GM20000 (cell line): ENCODE measurements at regions not wholly inside any gene's neighbourhood (a gene's known extent, or its start where the extent isn't known, plus 50 kb on each side); places are given as distances from the start of the nearest gene placed in this dataset.

Experiments
- DNase-seq: peaks from one replicate; pipeline ENCODE4 v3.0.0; 2012; ENCODE audit warnings: low spot score
- TF ChIP-seq, protein P1 (sequence below): IDR thresholded peaks from 2 replicates; pipeline ENCODE4 v1.5.1; 2012; ENCODE audit warnings: mild to moderate bottlenecking, control low read depth; ENCODE audit errors: extremely low read depth, missing control alignments

DNA sequence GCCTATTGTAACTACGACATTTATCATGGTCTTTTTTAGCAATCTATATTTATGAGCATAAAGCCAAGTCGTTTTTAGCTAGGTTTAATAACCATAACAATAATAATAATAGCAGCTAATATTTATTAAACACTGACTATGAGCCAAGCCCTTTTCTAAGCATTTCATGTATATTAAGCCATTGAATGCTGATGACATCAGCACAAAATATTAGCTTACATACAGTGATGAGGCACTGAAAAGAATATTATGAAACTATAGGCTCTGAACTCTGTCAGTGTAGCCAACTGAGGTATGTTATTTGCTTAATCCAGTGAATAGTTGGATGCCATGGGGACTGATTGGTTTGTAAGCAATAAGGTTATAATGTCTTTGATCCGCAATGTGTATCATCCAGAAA is 235.2 kb downstream of the NDFIP2 start:
- no peak for DNase-seq
- TF ChIP-seq, protein P1, sequence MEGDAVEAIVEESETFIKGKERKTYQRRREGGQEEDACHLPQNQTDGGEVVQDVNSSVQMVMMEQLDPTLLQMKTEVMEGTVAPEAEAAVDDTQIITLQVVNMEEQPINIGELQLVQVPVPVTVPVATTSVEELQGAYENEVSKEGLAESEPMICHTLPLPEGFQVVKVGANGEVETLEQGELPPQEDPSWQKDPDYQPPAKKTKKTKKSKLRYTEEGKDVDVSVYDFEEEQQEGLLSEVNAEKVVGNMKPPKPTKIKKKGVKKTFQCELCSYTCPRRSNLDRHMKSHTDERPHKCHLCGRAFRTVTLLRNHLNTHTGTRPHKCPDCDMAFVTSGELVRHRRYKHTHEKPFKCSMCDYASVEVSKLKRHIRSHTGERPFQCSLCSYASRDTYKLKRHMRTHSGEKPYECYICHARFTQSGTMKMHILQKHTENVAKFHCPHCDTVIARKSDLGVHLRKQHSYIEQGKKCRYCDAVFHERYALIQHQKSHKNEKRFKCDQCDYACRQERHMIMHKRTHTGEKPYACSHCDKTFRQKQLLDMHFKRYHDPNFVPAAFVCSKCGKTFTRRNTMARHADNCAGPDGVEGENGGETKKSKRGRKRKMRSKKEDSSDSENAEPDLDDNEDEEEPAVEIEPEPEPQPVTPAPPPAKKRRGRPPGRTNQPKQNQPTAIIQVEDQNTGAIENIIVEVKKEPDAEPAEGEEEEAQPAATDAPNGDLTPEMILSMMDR, result no peak

DNA sequence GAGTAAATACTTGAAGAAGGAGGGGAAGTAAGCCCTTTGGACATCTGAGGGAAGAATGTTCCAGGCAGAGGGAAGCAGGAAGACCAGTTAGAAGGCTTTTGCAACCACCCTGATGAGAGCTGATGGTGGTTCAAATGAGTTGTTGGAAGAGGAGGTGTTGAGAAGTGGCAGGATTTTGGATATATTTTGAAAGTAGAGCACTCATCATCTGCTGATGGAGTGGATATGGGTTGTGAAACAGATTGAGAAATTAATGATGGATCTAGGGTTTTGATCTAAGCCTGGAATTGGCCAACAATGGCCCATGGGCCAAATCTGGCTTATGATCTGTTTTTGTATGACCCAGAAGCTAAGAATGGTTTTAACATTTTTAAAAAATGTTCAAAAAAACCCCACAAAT is 230.7 kb downstream of the NDFIP2 start:
- no peak for DNase-seq
- TF ChIP-seq, protein P1, result no peak

DNA sequence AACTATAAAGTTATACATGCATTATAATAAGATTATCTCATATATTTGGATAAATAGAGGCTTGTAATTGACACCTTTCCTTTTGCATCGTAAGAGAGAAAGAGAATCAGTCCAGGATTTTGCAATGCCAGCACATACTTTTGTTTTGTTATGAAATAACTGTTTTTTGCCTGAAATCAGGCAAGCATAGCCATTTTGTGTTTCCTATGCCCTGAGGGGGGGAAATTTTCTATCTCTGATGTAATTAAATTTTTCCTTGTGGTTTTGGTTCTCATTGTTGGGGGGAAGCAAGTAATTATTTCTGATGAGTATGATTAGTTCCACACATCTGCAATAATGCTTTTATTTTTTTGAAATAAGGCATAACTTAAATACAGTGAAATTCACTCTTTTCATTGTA is 229.4 kb downstream of the NDFIP2 start:
- TF ChIP-seq, protein P1, result no peak
- no peak for DNase-seq

DNA sequence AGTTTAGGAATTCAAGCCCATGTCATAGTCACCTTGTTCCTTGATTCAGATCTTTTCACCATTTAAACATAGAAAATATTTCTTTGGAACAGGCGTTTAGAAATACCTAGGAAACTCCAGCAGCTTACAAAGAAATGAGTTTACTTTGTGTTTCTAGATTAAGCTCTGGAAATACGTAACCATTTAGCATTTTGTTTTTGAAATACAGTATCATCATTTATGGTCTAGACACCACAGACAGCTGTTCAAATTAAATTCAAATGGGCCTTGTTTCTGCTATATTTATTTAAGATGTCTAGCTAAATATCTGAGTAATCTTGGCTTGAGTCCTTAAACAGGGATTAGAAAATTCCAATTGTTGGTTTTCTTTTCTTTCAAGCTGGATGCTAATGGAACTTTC is 228.5 kb downstream of the NDFIP2 start:
- no peak for DNase-seq
- TF ChIP-seq, protein P1, result no peak

DNA sequence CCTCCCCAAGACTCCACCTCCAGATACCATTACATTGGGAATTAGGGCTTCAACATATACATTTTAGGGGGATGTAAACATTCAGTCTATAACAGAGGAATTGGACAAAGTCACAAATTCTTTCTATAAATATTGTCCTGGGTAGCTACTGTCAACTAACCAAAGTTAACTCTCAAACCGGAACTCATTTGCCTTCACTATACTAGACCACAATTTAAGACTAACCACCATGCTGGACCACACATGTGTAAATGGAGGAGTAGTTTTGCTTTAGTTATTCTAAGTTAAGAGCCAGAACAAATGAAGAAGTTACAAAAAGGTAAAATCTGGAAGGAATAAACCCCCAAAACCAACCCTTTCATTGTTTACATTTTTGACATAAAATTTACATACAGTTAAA is 222.8 kb downstream of the NDFIP2 start:
- no peak for DNase-seq
- TF ChIP-seq, protein P1, result no peak

DNA sequence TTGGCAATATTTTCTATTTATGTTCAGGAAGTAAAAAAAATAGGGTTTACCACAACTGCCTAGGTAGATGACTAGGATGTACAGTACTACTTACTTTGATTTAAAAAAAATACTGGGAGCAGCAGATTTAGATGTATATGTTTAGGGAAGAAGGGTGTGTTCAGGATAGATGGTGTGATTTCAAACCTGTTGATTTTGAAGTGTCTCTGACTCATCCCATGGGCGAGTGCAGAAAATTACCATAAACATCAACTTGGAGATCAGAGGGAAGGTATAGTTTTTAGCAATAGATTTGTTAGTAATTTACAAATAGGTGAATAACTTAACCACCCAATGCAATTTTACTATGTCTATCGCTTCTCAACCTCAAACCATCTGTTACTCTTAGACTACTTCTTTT is 214.8 kb downstream of the NDFIP2 start:
- TF ChIP-seq, protein P1, result no peak
- DNase-seq, result no peak

DNA sequence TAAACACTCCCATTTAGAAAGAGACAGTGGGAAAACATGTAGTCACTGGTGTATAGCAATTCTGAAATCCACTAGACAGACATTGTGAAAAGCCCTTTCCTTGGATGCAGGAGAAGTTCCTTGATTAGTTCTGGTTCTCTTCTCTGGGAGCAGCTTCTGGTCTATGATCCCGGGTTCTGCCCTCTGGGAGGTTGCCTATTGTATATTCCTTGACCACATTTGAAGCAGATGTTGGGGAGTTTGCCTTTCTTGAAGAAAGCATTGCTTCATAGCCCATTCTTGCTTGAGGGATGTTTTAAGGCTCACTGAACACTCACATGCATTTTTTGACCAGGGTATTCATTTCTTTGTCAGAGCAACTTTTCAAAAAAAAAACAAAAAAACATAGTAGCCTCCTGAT is 211.9 kb downstream of the NDFIP2 start:
- TF ChIP-seq, protein P1, result no peak
- DNase-seq, result no peak

DNA sequence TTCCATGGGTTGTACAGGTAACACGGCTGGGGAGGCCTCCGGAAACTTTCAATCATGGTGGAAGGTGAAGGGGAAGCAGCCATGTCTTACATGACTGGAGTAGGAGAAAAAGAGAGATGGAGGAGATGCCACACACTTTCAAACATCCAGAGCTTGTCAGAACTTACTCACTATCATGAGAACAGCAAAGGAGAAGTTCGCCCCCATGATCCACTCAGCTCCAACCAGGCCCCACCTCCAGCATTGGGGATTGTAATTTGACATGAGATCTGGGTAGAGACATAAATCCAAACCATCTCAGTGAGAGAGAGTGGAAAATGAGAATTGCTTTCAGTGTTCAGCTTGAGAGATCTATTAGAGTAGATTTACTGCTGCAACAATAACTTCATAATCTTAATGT is 210.9 kb downstream of the NDFIP2 start:
- no peak for DNase-seq
- TF ChIP-seq, protein P1, result no peak
